ENCODE measurements at regions not wholly inside any gene's neighbourhood (a gene's known extent, or its start where the extent isn't known, plus 50 kb on each side); places are given as distances from the start of the nearest gene placed in this dataset.

DNA sequence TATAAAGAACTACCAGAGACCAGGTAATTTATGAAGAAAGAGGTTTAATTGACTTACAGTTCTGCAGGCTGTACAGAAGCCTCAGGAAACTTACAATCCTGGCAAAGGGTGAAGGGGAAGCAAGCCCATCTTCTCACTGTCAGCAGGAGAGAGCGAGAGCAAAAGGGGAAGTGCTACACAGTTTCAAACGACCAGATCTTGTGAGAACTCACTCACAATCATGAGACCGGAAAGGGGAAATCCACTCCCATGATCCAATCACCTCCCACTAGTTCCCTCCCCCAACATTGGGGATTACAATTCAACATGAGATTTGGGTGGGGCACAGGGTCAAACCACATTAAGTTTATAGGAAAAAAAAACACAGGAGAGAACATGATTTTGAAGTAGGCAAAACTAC, 222.1 kb upstream of the SHH start:
- Histone ChIP-seq H3K27ac (ENCODE audit: low read length) (no peak overlapping the region), H3K4me3 (ENCODE audit: low read length) (no peak overlapping the region), H3K36me3 (ENCODE audit: control insufficient read depth, insufficient read depth, low read length) (no peaks in the 10 kb centered on the region), H3K9me3 (ENCODE audit: control insufficient read depth, insufficient read depth, low read length) (no peaks in the 10 kb centered on the region), H3K4me1 (ENCODE audit: control insufficient read depth, insufficient read depth, low read length) (no peaks in the 10 kb centered on the region), H3K27me3 (ENCODE audit: control insufficient read depth, insufficient read depth, low read length) (no peaks in the 10 kb centered on the region)
- Mint-ChIP-seq H3K27me3 (ENCODE audit: low read depth in 2 of 2) (peaks cover 0 to 10% of the 10 kb centered on the region in 2 donors), H3K4me3 (no peak overlapping the region), H3K4me1 (no peaks in the 10 kb centered on the region), H3K9me3 (no peaks in the 10 kb centered on the region), H3K36me3 (no peaks in the 10 kb centered on the region), H3K27ac (no peak overlapping the region)
- TF ChIP-seq CTCF (IDR thresholded peaks at IDR 0.05), result no peak
- intact Hi-C loops (cut with micrococcal nuclease), result no loop called here
- DNase-seq, result no peak
- 3% methylated on average over 3 of the region's 3 CpGs for WGBS (ENCODE audit: insufficient coverage)
- no peak for ATAC-seq

GRCh38 chr7:156032973-156033372, 220.7 kb upstream of the SHH start:
- no peak overlapping the region for H3K4me3 Mint-ChIP-seq
- ATAC-seq (no peak), DNase-seq (no peak)
- no peaks in the 10 kb centered on the region for H3K36me3 Mint-ChIP-seq
- intact Hi-C loops (cut with micrococcal nuclease), result no loop called here
- no peaks in the 10 kb centered on the region for H3K4me1 Mint-ChIP-seq
- no peaks in the 10 kb centered on the region for H3K9me3 ChIP-seq (ENCODE audit: control insufficient read depth, insufficient read depth, low read length)
- H3K27me3 Mint-ChIP-seq (ENCODE audit: low read depth in 2 of 2), result peaks cover 0 to 10% of the 10 kb centered on the region in 2 donors
- no peak for TF ChIP-seq CTCF (IDR thresholded peaks at IDR 0.05)
- H3K27ac Mint-ChIP-seq, result no peak overlapping the region
- H3K9me3 Mint-ChIP-seq, result no peaks in the 10 kb centered on the region
- no peak overlapping the region for H3K27ac ChIP-seq (ENCODE audit: low read length)
- no peaks in the 10 kb centered on the region for H3K27me3 ChIP-seq (ENCODE audit: control insufficient read depth, insufficient read depth, low read length)
- H3K4me3 ChIP-seq (ENCODE audit: low read length), result no peak overlapping the region
- H3K4me1 ChIP-seq (ENCODE audit: control insufficient read depth, insufficient read depth, low read length), result no peaks in the 10 kb centered on the region
- no peaks in the 10 kb centered on the region for H3K36me3 ChIP-seq (ENCODE audit: control insufficient read depth, insufficient read depth, low read length)

GRCh38 chr7:156031679-156032478, 219.6 kb upstream of the SHH start:
- Mint-ChIP-seq H3K36me3 (no peaks in the 10 kb centered on the region), H3K4me1 (no peaks in the 10 kb centered on the region), H3K4me3 (no peak overlapping the region), H3K27me3 (ENCODE audit: low read depth in 2 of 2) (peaks cover 0 to 10% of the 10 kb centered on the region in 2 donors), H3K27ac (no peak overlapping the region), H3K9me3 (no peaks in the 10 kb centered on the region)
- TF ChIP-seq CTCF (IDR thresholded peaks at IDR 0.05), result no peak
- intact Hi-C loops (cut with micrococcal nuclease), result no loop called here
- Histone ChIP-seq H3K4me1 (ENCODE audit: control insufficient read depth, insufficient read depth, low read length) (no peaks in the 10 kb centered on the region), H3K27ac (ENCODE audit: low read length) (no peak overlapping the region), H3K9me3 (ENCODE audit: control insufficient read depth, insufficient read depth, low read length) (no peaks in the 10 kb centered on the region), H3K36me3 (ENCODE audit: control insufficient read depth, insufficient read depth, low read length) (no peaks in the 10 kb centered on the region), H3K27me3 (ENCODE audit: control insufficient read depth, insufficient read depth, low read length) (no peaks in the 10 kb centered on the region), H3K4me3 (ENCODE audit: low read length) (no peak overlapping the region)
- no peak for ATAC-seq
- no peak for DNase-seq
- 83% methylated on average over 7 of the region's 7 CpGs for WGBS (ENCODE audit: insufficient coverage)

DNA sequence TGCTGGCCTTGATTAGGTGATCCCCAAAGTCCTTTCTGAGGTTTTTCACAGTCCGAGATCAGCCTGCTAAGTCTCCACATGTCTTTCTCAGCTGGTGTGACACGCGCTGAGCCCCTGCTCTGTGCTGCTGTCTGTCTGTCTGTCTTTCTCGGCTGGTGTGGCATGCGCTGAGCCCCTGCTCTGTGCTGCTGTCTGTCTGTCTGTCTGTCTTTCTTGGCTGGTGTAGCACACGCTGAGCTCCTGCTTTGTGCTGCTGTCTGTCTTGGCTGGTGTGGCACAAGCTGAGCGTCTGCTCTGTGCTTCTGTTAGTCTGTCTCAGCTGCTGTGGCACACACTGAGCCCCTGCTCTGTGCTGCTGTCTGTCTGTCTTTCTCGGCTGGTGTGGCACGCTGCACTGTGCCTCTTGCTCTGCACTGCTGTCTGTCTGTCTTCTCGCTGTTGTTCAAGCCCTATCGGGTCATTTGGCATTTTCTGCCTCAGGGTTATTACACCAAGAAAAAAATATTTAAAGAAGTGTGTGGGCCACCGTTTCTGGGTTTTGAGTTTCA, 217.3 kb upstream of the SHH start:
- no peaks in the 10 kb centered on the region for H3K36me3 Mint-ChIP-seq
- H3K4me3 Mint-ChIP-seq, result no peak overlapping the region
- Histone ChIP-seq H3K36me3 (ENCODE audit: control insufficient read depth, insufficient read depth, low read length) (no peaks in the 10 kb centered on the region), H3K4me1 (ENCODE audit: control insufficient read depth, insufficient read depth, low read length) (no peaks in the 10 kb centered on the region), H3K4me3 (ENCODE audit: low read length) (no peak overlapping the region), H3K27ac (ENCODE audit: low read length) (no peak overlapping the region), H3K27me3 (ENCODE audit: control insufficient read depth, insufficient read depth, low read length) (no peaks in the 10 kb centered on the region), H3K9me3 (ENCODE audit: control insufficient read depth, insufficient read depth, low read length) (no peaks in the 10 kb centered on the region)
- DNase-seq (no peak), ATAC-seq (no peak)
- TF ChIP-seq CTCF (IDR thresholded peaks at IDR 0.05), result no peak
- H3K27me3 Mint-ChIP-seq (ENCODE audit: low read depth in 2 of 2), result peaks cover 0 to 10% of the 10 kb centered on the region in 2 donors
- no peaks in the 10 kb centered on the region for H3K9me3 Mint-ChIP-seq
- intact Hi-C loops (cut with micrococcal nuclease), result no loop called here
- no peak overlapping the region for H3K27ac Mint-ChIP-seq
- H3K4me1 Mint-ChIP-seq, result no peaks in the 10 kb centered on the region
- 90% methylated on average over 12 of the region's 12 CpGs for WGBS (ENCODE audit: insufficient coverage)

Measured in natural killer cell (primary cell).